ENCODE measurements at regions not wholly inside any gene's neighbourhood (a gene's known extent, or its start where the extent isn't known, plus 50 kb on each side); places are given as distances from the start of the nearest gene placed in this dataset.

DNA sequence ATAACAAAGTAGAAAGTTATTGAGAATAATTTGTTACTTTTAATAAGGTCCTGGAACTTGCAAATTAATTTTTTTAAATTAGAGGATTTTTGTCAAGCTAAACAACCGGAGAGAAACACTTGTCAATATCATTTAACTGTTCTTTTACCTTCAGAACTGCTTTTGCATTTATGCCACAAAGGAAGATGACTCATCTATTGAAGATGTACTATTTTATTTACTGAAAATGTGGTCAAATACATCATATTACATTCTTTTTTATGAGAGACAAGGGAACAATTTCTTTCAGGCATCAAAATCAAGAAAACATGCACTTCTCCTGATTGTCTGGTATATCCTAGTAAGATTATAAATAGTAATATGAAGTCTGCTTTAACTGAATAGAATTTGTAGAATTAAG is 558.2 kb upstream of the PRMT6 start:
- Mint-ChIP-seq H3K9me3 (ENCODE audit: unreplicated experiment) (no peaks in the 10 kb centered on the region), H3K4me1 (ENCODE audit: unreplicated experiment) (no peaks in the 10 kb centered on the region), H3K36me3 (ENCODE audit: low read depth, unreplicated experiment) (no peaks in the 10 kb centered on the region), H3K4me3 (ENCODE audit: unreplicated experiment) (no peak overlapping the region), H3K27me3 (ENCODE audit: unreplicated experiment) (no peaks in the 10 kb centered on the region), H3K27ac (ENCODE audit: unreplicated experiment) (no peak overlapping the region)
- no peak for TF ChIP-seq CTCF (IDR thresholded peaks at IDR 0.05; ENCODE audit: unreplicated experiment)
- DNase-seq (ENCODE audit: low spot score) = no peak

DNA sequence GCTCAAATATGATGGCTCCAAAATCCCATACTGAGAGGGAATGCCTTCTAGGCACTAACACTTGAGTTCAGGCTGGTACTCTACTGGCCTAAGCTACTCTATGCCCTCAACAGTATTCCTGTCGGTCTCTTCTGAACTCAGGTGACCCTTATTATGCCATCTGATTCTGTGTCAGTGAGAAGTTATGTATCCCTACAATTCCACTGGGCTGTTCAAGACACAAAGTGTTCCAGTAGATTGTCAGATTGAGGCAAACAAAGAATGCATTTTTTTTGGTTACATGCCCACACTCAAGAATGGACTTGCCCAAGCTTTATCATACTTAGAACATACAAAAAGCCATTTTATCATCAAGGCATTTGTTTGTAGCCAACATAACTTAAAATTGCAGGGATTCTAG is 553.8 kb upstream of the PRMT6 start:
- H3K9me3 Mint-ChIP-seq (ENCODE audit: unreplicated experiment) = no peaks in the 10 kb centered on the region
- DNase-seq (ENCODE audit: low spot score) = no peak
- no peaks in the 10 kb centered on the region for H3K27me3 Mint-ChIP-seq (ENCODE audit: unreplicated experiment)
- no peak overlapping the region for H3K27ac Mint-ChIP-seq (ENCODE audit: unreplicated experiment)
- H3K4me3 Mint-ChIP-seq (ENCODE audit: unreplicated experiment) = no peak overlapping the region
- no peaks in the 10 kb centered on the region for H3K4me1 Mint-ChIP-seq (ENCODE audit: unreplicated experiment)
- H3K36me3 Mint-ChIP-seq (ENCODE audit: low read depth, unreplicated experiment) = no peaks in the 10 kb centered on the region
- no peak for TF ChIP-seq CTCF (IDR thresholded peaks at IDR 0.05; ENCODE audit: unreplicated experiment)

DNA sequence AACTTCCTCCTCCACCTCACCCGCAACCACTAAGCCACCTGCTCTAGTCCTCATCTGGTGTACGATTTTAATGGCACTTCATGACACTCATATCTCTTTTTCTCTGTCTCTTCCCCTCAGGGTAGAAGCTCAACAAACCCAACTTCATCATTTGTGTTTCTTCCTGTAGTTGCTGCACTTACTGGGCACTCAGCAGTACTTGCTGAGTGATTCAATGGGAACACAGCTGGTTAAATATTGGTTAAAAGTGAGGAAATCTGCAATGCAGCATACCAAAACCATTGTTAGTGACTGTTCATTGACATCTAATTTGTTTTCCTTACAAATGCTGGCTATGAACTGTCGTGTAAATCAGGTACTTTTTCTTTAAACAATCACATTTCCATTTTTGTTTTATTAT is 541.1 kb upstream of the PRMT6 start:
- TF ChIP-seq CTCF (IDR thresholded peaks at IDR 0.05; ENCODE audit: unreplicated experiment) = no peak
- Mint-ChIP-seq H3K27ac (ENCODE audit: unreplicated experiment) (no peak overlapping the region), H3K4me3 (ENCODE audit: unreplicated experiment) (no peak overlapping the region), H3K4me1 (ENCODE audit: unreplicated experiment) (no peaks in the 10 kb centered on the region), H3K27me3 (ENCODE audit: unreplicated experiment) (peaks cover 2% of the 10 kb centered on the region), H3K36me3 (ENCODE audit: low read depth, unreplicated experiment) (no peaks in the 10 kb centered on the region), H3K9me3 (ENCODE audit: unreplicated experiment) (no peaks in the 10 kb centered on the region)
- no peak for DNase-seq (ENCODE audit: low spot score)

DNA sequence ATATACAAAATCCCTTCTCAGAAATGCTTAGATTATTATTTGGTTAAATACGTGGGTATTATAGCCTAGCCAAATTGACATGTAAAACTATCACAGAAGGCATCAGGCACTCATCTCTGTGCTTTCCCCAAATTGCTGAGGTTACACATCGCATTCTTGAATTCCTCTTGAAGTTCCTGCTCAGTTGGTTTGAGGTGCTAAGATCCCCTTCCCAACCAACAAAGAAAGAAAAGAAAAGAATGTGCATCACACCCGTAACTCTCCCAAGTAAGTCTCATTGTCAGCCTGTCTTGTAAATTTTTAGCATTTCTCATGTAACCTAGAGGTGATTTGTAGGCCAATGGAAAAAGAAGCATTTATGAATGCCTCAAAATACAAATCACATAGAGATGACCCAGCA is 539.2 kb upstream of the PRMT6 start:
- Mint-ChIP-seq H3K36me3 (ENCODE audit: low read depth, unreplicated experiment) (no peaks in the 10 kb centered on the region), H3K27me3 (ENCODE audit: unreplicated experiment) (peaks cover 2% of the 10 kb centered on the region), H3K9me3 (ENCODE audit: unreplicated experiment) (no peaks in the 10 kb centered on the region), H3K4me1 (ENCODE audit: unreplicated experiment) (no peaks in the 10 kb centered on the region), H3K27ac (ENCODE audit: unreplicated experiment) (no peak overlapping the region), H3K4me3 (ENCODE audit: unreplicated experiment) (no peak overlapping the region)
- no peak for TF ChIP-seq CTCF (IDR thresholded peaks at IDR 0.05; ENCODE audit: unreplicated experiment)
- DNase-seq (ENCODE audit: low spot score) = no peak

DNA sequence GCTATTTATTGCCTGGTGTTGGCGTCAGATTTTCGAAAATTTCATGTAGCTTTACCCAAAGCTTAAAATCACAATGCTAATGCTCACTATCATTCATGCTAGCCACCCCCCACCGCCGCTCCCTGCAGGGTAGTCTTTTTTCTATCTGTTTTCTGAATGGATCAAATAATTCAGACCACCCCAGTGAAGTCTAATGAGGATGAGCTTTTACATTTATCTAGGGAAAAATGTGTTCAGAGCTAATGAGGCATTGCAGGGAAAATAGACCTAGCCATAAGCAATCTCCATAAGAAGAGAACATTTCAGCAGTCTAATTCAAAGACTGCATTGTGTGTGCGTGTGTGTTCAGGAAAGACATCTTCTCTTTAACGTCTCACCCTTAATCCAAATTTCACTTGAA is 533.0 kb upstream of the PRMT6 start:
- H3K9me3 Mint-ChIP-seq (ENCODE audit: unreplicated experiment) = no peaks in the 10 kb centered on the region
- no peak overlapping the region for H3K27ac Mint-ChIP-seq (ENCODE audit: unreplicated experiment)
- TF ChIP-seq CTCF (IDR thresholded peaks at IDR 0.05; ENCODE audit: unreplicated experiment) = no peak
- H3K36me3 Mint-ChIP-seq (ENCODE audit: low read depth, unreplicated experiment) = no peaks in the 10 kb centered on the region
- no peak for DNase-seq (ENCODE audit: low spot score)
- H3K27me3 Mint-ChIP-seq (ENCODE audit: unreplicated experiment) = no peaks in the 10 kb centered on the region
- no peaks in the 10 kb centered on the region for H3K4me1 Mint-ChIP-seq (ENCODE audit: unreplicated experiment)
- no peak overlapping the region for H3K4me3 Mint-ChIP-seq (ENCODE audit: unreplicated experiment)
